NCI-H128 (cell line): ENCODE measurements at regions not wholly inside any gene's neighbourhood (a gene's known extent, or its start where the extent isn't known, plus 50 kb on each side); places are given as distances from the start of the nearest gene placed in this dataset.
"Not testable (repeated sequence)": the region's sequence is repeated elsewhere in the genome, so short reads cannot be mapped to it uniquely, and the experiment has no call there.

Experiments
- DNase-seq: peaks from one replicate; lab custom pipeline; 2025; ENCODE audit not compliant: unreplicated experiment; lab: John Stamatoyannopoulos, UW

GRCh38 chr4:30538794-30539193 is 181.4 kb upstream of the PCDH7 start:
- DNase-seq = no peak

GRCh38 chr4:30543057-30543456 is 177.1 kb upstream of the PCDH7 start:
- DNase-seq = no peak

GRCh38 chr4:30553151-30553550 is 167.0 kb upstream of the PCDH7 start:
- DNase-seq = no peak

GRCh38 chr4:30553706-30554105 is 166.5 kb upstream of the PCDH7 start:
- no peak for DNase-seq

DNA sequence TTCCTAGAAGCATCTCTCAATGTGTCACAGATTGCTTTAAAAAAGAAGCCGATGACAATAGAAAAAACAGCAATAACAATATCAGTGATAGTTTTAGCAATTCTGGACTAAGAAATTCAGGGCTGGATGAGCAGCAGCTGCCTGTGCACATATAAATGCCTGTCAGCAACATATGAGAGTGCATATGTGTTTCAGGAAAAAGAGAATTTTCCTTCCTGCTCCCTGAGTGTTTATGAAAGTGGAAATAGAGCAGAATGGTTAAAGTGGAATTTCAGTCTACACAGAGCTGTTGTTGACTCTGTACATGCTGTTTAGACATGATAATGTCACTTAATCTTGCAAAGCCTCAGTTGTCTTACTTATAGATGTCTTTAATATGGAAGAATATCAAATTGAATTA is 164.4 kb upstream of the PCDH7 start:
- DNase-seq = no peak

DNA sequence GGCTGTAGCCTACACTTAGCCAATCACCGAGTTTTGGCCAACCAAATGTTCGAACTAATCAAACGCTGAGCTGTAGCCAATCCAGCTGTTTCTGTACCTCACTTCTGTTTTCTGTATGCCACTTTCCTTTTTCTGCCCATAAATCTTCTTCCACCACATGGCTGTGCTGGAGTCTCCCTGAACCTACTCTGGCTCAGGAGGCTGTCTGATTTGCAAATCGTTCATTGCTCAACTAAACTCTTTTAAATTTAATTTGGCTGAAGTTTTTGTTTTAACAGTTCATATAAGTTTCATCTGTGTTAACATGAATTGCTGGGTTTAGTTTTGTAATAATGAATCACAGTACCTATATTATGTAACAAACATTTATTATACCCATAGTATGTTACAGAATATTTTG is 160.7 kb upstream of the PCDH7 start:
- DNase-seq = no peak

DNA sequence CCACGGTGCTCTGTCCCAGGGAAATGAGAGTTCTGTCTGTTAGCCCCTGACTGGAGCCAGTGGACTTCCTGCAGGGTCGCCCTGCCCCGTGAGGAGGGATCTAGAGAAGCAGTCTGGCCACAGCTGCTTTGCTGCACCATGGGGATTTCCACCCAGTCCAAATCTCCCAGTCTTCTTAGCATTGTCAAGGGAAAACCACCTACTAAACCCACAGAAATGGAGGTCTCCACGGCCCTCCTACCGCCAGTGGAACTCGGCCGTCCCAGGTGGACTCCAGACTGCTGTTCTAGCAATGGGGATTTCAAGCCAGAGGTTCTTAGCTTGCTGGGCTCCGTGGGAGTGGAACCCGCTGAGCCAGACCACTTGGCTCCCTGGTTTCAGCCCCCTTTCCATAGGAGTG is 133.3 kb upstream of the PCDH7 start:
- DNase-seq = no peak

- not testable (repeated sequence) for DNase-seq
These were observed 130.5 kb upstream of the PCDH7 start for GRCh38 chr4:30589669-30590068.

GRCh38 chr4:30600246-30601017 is 119.7 kb upstream of the PCDH7 start:
- no peak for DNase-seq

GRCh38 chr4:30601070-30601865 is 118.9 kb upstream of the PCDH7 start:
- no peak for DNase-seq

DNA sequence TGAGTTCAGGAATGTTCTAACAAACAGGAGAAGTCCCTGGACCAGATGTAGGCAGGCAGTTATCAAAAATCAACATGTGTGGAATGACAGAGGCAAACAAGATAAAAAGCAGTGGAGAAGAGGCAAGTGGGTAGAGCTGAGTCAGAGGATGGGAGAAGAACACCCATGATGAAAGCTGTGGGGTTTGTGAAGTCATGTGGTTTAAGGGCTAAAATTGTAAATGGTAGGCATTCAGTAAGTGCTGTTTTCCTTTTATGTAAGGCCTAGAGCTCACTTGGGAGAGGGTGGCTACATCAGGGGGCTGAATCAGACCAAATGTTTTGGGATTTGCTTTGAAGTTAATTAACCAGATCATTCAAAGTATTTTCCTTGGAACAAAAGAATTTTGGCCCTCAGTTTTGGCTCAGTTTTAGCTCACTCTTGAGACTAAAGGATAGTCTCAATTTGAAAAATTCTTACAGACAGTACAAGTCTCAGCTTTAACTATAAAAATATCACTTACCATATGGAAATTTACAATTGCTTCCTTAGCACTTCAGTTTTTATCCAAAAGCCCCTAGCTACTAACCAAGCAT is 114.5 kb upstream of the PCDH7 start:
- no peak for DNase-seq

GRCh38 chr4:30610361-30610760 is 109.8 kb upstream of the PCDH7 start:
- no peak for DNase-seq

DNA sequence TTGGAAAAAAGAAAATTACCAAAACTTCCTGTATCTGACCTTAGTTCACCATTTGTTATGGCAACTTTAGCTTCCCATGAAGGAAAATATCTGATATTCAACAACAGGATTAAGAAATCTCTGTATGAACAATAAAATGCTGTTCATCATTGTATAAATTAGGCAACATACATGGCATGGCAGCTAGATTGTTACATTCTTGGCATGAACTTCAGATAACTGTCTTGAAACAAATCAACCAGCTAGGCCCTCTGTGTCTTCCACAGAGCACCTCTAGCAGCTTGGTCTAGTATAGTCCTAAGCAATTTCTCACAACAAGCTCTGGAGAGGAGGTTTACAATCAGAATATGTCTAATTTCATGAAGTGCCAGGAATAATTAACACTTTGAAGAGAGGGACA is 105.4 kb upstream of the PCDH7 start:
- DNase-seq = no peak

- DNase-seq = no peak
These were observed 103.1 kb upstream of the PCDH7 start for GRCh38 chr4:30616942-30617646.

DNA sequence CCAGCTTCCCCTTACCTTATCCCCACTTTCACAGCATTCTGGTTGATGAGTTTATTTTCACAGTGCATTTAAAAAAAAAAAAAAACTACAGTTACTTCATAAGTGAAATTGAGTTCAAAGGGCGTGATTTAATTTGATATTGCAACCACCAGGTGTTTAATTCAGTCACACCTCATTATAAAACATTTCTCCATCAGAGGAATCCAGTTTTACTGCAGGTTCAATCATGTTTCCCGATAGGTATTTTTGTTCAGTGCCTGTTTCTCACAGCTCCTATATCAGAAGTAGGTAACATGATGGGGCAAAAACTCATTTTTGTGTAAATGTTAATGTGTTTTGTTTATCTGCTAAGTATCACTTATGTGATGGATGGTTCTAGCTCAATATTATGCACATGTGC is 102.3 kb upstream of the PCDH7 start:
- DNase-seq = no peak

- no peak for DNase-seq
These were observed 100.5 kb upstream of the PCDH7 start for GRCh38 chr4:30619679-30620078.

- DNase-seq = no peak
These were observed 99.5 kb upstream of the PCDH7 start for GRCh38 chr4:30620711-30621110.

GRCh38 chr4:30630431-30630830 is 89.7 kb upstream of the PCDH7 start:
- DNase-seq = no peak

- DNase-seq = no peak
These were observed 87.4 kb upstream of the PCDH7 start for GRCh38 chr4:30632751-30633150.

- DNase-seq = no peak
These were observed 78.8 kb upstream of the PCDH7 start for GRCh38 chr4:30641345-30641744.

DNA sequence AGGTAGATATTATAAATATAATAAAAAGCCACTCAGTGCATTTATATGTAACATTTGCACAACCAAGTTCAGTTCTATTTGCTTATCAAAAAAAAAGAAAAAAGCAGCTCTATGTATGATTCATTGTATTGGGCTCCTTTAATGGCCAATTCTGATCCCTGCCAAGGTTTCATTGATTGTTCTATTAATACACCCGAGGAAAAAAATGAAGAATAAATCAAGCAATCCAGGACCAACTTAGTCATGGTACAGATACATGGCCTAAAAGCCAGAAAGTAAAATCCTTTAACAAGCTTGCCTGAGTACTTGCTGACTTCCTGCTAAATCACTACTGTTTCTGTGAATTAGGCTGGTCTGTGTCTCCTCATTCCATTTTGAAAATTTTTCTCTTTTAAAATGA is 77.6 kb upstream of the PCDH7 start:
- no peak for DNase-seq

DNA sequence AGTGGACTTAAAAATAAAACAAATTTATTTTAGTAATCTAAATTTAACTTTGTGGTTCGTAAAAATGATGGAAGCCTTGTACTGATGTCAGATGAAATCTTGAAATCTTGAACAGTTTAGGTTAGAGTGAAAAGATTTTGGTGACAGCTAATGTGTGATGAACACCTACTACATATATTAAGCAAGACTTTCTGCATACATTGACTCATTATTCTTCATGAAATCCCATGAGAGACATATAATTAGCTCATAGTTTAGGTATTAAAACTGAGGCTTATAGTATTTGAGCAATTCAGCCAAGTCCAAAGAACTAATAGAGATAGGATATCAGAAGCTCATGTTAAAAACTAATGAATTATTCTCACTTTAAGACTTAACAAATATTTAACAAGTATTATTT is 66.9 kb upstream of the PCDH7 start:
- DNase-seq = no peak
